ENCODE measurements at regions not wholly inside any gene's neighbourhood (a gene's known extent, or its start where the extent isn't known, plus 50 kb on each side); places are given as distances from the start of the nearest gene placed in this dataset.

DNA sequence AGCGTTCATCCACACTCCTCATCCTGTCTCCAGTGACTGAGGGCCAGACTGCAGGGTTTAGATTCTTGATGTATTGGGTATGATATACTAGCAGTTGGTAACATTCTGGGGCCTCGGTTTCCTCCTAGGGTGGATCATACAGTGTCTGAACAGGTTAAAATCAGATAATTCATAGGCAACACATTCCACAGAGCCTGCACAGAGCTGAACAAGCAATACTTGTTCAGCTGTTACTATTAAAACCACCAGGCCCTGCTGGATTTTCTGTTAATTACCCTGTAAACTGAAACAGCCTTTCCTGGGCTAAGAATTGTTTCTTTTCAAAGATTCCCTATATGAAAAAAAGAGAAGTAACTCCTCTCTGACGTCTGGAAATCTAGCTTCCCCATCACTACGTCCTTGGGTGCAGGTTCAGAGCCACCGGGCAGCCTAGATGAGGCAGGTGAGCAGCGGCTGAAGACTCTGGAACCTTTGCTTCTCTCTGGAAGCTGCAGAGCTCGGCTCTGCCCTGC is 1313.5 kb upstream of the WWC1 start:
- POLR2A ChIA-PET, result interaction anchor here (0.5 to 0.6 kb wide), 3 partner anchors 38 to 596 kb away, joined by 4 to 6 read pairs (median 5); no protein-coding TSS in a partner anchor
- DNase-seq (ENCODE audit: low spot score), result no peak
- CTCF ChIA-PET, result interaction anchor here (1.4 to 1.9 kb wide), 4 partner anchors 10 to 1069 kb away, joined by 5 to 12 read pairs (median 7); no protein-coding TSS in a partner anchor
- peak overlapping the region; percentile 90 for H3K4me3 Mint-ChIP-seq
- no peak overlapping the region for H3K27ac Mint-ChIP-seq
- no peak for TF ChIP-seq SMAD4 (CRISPR knock-in tag; IDR thresholded peaks at IDR 0.05)
- no peak for TF ChIP-seq GTF2I (CRISPR knock-in tag; conservative IDR thresholded peaks at IDR 0.05)
- no peak for TF ChIP-seq MYBL2 (CRISPR knock-in tag; IDR thresholded peaks at IDR 0.05)
- no peak for TF ChIP-seq GABPB1 (CRISPR knock-in tag; IDR thresholded peaks at IDR 0.05)
- no peak for TF ChIP-seq HMGA2 (CRISPR knock-in tag; IDR thresholded peaks at IDR 0.05)
- TF ChIP-seq, protein P1, sequence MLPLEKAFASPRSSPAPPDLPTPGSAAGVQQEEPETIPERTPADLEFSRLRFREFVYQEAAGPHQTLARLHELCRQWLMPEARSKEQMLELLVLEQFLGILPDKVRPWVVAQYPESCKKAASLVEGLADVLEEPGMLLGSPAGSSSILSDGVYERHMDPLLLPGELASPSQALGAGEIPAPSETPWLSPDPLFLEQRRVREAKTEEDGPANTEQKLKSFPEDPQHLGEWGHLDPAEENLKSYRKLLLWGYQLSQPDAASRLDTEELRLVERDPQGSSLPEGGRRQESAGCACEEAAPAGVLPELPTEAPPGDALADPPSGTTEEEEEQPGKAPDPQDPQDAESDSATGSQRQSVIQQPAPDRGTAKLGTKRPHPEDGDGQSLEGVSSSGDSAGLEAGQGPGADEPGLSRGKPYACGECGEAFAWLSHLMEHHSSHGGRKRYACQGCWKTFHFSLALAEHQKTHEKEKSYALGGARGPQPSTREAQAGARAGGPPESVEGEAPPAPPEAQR (CRISPR knock-in tag; IDR thresholded peaks at IDR 0.05), result no peak
- no peak for TF ChIP-seq TEAD1 (CRISPR knock-in tag; IDR thresholded peaks at IDR 0.05)
- no peak for TF ChIP-seq CBFB (CRISPR knock-in tag; IDR thresholded peaks at IDR 0.05; ENCODE audit: low read depth)
- TF ChIP-seq, protein P2, sequence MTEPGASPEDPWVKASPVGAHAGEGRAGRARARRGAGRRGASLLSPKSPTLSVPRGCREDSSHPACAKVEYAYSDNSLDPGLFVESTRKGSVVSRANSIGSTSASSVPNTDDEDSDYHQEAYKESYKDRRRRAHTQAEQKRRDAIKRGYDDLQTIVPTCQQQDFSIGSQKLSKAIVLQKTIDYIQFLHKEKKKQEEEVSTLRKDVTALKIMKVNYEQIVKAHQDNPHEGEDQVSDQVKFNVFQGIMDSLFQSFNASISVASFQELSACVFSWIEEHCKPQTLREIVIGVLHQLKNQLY (CRISPR knock-in tag; IDR thresholded peaks at IDR 0.05), result no peak
- TF ChIP-seq, protein P3, sequence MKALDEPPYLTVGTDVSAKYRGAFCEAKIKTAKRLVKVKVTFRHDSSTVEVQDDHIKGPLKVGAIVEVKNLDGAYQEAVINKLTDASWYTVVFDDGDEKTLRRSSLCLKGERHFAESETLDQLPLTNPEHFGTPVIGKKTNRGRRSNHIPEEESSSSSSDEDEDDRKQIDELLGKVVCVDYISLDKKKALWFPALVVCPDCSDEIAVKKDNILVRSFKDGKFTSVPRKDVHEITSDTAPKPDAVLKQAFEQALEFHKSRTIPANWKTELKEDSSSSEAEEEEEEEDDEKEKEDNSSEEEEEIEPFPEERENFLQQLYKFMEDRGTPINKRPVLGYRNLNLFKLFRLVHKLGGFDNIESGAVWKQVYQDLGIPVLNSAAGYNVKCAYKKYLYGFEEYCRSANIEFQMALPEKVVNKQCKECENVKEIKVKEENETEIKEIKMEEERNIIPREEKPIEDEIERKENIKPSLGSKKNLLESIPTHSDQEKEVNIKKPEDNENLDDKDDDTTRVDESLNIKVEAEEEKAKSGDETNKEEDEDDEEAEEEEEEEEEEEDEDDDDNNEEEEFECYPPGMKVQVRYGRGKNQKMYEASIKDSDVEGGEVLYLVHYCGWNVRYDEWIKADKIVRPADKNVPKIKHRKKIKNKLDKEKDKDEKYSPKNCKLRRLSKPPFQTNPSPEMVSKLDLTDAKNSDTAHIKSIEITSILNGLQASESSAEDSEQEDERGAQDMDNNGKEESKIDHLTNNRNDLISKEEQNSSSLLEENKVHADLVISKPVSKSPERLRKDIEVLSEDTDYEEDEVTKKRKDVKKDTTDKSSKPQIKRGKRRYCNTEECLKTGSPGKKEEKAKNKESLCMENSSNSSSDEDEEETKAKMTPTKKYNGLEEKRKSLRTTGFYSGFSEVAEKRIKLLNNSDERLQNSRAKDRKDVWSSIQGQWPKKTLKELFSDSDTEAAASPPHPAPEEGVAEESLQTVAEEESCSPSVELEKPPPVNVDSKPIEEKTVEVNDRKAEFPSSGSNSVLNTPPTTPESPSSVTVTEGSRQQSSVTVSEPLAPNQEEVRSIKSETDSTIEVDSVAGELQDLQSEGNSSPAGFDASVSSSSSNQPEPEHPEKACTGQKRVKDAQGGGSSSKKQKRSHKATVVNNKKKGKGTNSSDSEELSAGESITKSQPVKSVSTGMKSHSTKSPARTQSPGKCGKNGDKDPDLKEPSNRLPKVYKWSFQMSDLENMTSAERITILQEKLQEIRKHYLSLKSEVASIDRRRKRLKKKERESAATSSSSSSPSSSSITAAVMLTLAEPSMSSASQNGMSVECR (CRISPR knock-in tag; IDR thresholded peaks at IDR 0.05; ENCODE audit: borderline replicate concordance), result no peak
- no peaks in the 10 kb centered on the region for H3K9me3 Mint-ChIP-seq
- ATAC-seq, result no peak
- peaks cover 14% of the 10 kb centered on the region for H3K27me3 Mint-ChIP-seq (ENCODE audit: low read depth)
- H3K36me3 Mint-ChIP-seq, result peaks cover under 1% of the 10 kb centered on the region; the same call in 1 of the 2 replicates
- H3K4me1 Mint-ChIP-seq, result peaks cover 41% of the 10 kb centered on the region

DNA sequence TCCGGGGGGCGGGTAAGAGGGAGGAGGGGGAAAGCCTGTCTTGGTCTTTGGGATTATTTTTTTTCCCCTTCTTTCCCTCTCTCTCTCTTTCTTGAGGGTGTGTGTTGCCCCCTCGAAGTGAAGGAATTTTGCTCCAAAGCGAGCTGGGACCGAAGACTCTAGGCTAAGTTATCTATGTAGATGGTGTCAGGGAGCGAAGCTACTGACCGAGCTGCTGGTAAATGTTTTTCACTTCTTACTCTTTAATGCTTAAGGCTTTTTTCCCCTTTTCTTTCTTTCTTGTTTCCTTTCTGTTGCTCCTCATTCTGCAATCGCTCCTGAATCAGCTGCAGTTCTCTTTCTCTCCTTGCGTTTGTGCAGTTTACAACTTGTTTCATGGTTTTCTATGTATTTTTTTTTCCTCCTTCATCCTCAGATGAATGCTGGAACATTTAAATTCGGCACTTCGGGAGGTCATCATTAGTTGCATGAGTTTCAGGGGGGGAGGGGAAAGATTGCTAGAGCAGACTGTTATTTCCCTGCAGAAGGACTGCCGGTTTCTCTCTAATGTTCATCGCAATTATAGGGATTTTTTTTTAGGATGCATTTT is 1312.0 kb upstream of the WWC1 start:
- peaks cover 50% of the 10 kb centered on the region for H3K4me1 Mint-ChIP-seq
- ATAC-seq (peak; percentile 1; the same call in 1 of the 2 replicates), DNase-seq (ENCODE audit: low spot score) (no peak)
- no peaks in the 10 kb centered on the region for H3K9me3 Mint-ChIP-seq
- POLR2A ChIA-PET, result interaction anchor here (0.6 to 1.2 kb wide), 6 partner anchors 11 to 267 kb away, joined by 3 to 5 read pairs (median 4); no protein-coding TSS in a partner anchor
- H3K27ac Mint-ChIP-seq, result peak overlapping the region; percentile 73; the same call in 1 of the 2 replicates
- TF ChIP-seq SOX15 (CRISPR knock-in tag; IDR thresholded peaks at IDR 0.05) (no peak), EMX1 (CRISPR knock-in tag; IDR thresholded peaks at IDR 0.05) (no peak), ZNF263 (CRISPR knock-in tag; IDR thresholded peaks at IDR 0.05; ENCODE audit: low read depth) (0 out of 2 replicates have a peak, but pooled peaks have one; percentile 0)
- TF ChIP-seq, protein P4, sequence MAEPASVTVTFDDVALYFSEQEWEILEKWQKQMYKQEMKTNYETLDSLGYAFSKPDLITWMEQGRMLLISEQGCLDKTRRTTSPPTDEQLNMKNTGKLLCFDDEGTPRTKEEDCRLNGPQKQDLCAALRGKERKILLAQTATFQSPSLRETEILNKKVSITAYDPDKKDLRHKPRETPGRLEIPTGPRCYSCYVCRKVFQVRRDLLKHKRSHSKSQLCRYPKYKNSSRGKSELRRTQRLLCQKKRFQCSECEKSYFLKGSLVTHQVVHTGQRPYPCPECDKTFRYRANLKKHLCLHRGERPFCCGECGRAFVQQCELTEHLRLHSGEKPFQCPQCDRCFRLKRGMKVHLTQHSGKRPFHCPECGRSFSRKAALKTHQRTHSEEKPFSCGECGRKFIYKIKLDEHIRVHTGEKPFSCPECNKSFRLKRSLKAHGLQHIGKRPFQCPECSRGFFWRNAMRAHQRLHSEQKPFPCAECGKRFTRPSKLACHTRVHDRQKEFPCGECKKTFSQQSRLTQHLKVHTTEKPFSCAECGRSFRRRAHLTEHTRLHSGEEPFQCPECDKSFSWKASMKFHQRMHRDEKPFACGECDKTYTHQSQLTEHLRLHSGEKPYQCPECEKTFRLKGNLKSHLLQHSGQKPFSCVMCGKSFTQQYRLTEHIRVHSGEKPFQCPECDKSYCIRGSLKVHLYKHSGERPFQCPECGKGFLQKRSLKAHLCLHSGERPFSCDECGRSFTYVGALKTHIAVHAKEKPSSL (CRISPR knock-in tag; conservative IDR thresholded peaks at IDR 0.05), result no peak
- TF ChIP-seq, protein P2 (CRISPR knock-in tag; IDR thresholded peaks at IDR 0.05), result no peak
- TF ChIP-seq, protein P5, sequence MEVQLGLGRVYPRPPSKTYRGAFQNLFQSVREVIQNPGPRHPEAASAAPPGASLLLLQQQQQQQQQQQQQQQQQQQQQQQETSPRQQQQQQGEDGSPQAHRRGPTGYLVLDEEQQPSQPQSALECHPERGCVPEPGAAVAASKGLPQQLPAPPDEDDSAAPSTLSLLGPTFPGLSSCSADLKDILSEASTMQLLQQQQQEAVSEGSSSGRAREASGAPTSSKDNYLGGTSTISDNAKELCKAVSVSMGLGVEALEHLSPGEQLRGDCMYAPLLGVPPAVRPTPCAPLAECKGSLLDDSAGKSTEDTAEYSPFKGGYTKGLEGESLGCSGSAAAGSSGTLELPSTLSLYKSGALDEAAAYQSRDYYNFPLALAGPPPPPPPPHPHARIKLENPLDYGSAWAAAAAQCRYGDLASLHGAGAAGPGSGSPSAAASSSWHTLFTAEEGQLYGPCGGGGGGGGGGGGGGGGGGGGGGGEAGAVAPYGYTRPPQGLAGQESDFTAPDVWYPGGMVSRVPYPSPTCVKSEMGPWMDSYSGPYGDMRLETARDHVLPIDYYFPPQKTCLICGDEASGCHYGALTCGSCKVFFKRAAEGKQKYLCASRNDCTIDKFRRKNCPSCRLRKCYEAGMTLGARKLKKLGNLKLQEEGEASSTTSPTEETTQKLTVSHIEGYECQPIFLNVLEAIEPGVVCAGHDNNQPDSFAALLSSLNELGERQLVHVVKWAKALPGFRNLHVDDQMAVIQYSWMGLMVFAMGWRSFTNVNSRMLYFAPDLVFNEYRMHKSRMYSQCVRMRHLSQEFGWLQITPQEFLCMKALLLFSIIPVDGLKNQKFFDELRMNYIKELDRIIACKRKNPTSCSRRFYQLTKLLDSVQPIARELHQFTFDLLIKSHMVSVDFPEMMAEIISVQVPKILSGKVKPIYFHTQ (CRISPR knock-in tag; IDR thresholded peaks at IDR 0.05), result no peak
- H3K4me3 Mint-ChIP-seq, result peak overlapping the region; percentile 90
- H3K36me3 Mint-ChIP-seq, result no peaks in the 10 kb centered on the region
- CTCF ChIA-PET, result interaction anchor here (0.6 to 1.9 kb wide), 10 partner anchors 17 to 1068 kb away, joined by 3 to 14 read pairs (median 4); no protein-coding TSS in a partner anchor
- H3K27me3 Mint-ChIP-seq (ENCODE audit: low read depth), result peaks cover 14% of the 10 kb centered on the region
